NCI-H2107 (cell line): ENCODE measurements at regions not wholly inside any gene's neighbourhood (a gene's known extent, or its start where the extent isn't known, plus 50 kb on each side); places are given as distances from the start of the nearest gene placed in this dataset.

Experiments
- DNase-seq: peaks from one replicate; lab custom pipeline; 2025; lab: John Stamatoyannopoulos, UW

DNA sequence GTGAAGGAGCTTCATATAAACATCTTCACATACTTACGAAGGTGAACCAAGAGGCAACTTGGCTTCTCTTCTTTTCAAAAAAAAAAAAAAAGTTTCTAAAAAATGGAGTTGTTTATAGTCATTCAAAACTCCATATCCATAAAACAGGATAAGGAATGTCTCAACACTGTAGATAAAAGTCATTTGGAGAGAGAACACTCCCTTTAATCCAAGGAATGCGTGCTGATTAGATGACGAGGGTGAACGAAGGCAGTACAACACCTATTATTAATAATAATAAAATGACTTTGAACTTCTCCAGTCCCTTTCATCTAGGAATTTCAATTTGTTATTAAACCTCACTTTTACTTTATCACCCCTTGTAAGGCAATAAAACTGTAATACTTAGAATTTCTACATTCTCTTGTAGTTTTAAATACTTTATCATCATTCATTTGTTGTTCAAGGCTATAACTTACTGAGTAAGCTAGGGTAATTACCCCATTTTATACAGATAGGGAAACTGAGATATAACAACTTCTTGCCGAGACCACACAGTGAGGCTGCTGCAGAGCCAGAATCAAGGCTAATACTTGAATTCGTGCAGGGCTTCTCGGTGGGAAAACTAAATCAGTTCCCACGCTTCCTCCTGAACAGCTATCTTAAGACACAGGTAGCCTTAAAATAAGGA, 377.1 kb downstream of the EFNA5 start:
- DNase-seq, result no peak

DNA sequence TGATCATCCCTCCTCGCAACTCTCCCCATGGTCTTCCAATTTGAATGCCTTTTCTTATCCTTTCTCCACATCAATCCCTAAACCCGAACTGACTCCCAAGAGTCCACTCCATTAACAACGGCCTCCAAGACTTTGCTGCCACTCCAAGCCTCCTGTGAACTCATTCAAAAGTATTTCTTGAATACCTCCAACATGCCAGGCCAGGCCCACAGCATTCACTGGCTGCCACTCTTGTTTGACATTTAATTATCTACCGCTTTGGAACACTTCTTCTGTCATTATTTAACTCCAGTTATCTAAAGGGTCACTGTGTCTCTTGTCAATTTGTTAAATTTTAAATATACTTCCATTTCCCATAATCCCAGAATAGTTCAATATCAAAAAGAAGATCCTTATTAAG, 378.9 kb downstream of the EFNA5 start:
- no peak for DNase-seq

DNA sequence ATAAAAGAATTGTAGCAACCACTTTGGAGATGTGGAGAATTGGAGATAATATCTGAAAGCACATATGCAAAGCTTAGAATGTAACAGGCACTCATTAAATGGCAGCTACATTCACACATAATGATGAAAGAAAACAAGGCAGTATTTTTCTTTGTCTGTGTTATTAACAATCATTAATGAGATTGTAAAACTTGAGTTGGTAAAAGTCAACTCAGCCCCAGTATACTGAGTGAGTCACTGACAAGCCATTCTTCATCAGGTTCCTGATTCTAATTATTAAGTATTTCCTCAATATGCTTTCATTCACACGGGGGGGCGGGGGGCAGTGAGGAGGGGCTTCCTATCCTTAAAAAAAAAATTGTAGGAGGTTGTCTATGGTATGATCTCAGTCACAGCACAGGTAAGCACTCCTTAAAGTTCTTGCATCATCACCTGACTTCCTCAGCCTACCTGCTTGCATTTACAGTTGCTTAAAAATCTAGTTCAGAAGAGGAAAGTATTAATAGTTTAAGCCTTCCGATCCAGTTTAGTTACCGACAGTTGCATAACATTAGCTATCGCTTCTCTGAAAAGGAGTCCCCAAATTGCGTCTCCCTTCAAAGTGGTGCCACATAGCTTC, 379.8 kb downstream of the EFNA5 start:
- no peak for DNase-seq

DNA sequence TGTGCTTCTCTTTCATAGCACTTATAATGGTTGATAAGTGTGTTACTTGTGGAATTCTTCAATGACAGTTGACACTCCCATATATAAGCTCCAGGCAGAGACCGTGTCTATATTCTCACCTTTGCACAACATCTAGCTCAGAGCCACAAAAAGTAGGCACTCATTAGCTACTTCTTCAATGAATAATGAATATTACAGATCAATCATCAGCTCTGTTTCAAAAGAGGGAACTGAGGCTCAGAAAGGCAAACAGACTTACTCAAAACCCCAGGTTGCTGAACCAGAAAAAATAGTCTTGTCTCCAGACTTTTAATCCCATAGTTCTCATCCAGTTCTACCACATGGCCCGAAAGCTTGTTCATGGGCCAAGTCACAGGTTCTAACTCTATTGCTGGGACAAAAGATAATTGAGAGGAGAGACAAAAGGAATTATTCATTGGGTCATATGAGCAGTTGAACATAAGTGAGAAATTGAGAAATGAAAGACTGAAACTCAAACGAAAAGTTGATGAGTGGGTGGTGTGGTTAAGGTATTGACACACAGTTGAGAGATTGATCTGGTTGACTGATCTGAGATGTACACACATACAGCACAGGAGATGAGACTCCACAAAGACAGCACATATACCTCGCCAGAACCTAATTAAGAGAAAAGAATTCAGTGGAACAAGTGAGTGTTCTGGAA, 381.6 kb downstream of the EFNA5 start:
- DNase-seq, result no peak

DNA sequence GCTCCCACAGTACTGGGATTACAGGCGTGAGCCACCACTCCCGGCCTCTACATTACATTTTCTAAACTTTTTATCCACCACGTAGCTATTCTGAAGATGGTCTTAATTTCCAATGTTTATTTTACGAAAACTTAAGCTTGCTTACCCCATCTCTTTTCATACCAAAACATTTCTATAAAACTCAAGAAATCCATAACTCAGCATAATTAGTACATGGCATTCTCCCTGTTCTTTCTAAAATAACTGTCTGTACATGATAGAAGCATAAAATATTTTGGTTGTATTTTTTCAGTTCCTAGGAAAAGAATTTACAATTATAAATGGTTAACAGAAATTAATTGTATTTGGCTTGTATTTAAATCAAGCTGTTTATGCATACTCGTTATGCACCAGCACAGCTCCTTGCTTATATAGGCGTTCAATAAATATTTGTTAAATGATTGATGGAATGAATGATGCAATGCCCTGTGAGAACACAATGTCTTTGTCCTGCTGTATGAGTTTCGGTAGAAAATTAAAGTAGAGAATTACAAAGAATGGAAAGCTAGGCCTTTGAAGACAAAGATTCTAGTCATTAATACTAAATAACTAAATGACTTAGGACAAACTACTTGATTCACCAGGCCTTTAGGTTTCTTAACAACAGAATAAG, 384.2 kb downstream of the EFNA5 start:
- no peak for DNase-seq

DNA sequence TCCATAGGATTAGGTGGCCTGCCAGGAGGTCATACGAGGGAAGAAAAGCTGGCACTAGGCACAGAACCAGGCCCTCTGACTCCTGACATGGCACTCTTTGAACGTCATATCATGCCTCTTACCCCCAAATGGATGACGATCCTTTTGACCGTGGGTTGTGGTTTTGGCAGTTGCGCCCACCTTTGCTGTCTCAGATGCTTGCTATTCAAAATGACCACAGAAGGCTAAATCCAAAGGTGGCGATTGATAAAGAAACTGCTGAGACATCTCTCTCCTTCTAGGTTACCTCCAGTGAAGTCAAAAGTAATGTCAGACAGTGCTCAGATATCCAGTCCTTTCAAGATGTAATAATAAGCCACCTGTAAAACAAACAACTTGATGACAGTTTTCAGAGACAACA, 385.0 kb downstream of the EFNA5 start:
- no peak for DNase-seq

DNA sequence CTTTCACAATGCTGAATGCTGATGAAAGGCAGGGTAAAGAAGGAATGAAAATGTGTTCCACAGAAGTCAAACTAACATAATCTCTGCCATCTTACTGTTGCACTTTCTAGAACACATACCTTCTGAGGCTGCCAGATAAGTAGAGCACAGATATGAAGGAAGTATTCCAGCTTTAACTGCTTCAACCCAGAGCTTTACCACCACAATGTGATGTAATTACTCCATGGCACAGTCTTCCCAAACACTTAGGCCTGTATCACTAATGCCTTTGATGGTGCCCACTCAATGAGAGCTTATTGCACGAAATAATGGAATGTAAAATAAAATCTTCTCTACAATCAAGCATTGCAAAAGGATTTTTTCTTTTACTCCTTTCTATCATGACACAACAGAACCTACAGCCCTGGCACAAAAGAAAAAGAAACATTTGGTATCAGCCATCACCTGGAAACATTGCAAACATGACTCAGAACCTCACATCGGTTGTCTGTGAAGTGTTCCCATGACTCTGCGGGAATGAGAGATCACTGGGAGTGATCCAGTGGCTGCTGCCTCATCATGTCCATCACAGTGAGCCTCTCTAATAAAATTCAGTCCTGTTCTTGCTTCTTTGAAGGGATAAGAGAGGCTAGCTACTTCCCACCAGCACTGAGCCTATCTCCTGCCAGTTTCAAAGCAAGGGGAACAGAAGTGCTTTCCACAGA, 385.8 kb downstream of the EFNA5 start:
- no peak for DNase-seq

DNA sequence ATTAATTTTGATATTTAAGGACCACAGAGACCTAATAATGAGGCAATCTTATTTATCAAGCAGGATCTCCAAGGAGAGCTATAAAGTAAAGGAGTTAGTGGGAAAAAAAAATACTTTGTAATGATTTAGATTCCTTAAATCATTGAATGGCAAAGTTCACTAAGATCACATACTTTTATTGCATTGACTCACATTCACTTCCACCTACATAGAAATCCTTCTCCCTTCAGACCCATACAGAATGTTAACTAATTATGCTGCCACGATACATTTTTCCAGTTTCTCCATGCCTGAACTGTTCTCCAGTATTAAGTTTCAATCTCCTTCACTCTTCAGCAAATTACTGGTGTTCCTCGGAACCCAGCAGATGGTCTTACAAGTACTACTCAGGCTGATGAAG, 388.7 kb downstream of the EFNA5 start:
- DNase-seq, result no peak

DNA sequence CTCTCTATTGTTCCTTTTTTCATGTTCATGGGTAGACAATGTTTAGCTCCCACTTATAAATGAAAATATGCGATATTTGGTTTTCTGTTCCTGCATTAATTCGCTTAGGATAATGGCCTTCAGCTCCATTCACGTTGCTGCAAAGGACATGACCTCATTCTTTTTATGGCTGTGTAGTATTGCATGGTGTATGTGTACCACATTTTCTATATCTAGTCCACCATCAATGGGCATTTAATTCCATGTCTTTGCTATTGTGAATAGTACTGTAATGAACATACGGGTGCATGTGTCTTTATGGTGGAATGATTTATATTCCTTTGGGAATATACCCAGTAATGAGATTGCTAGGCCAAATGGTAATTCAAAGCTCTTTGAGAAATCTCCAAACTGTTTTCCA, 392.0 kb downstream of the EFNA5 start:
- no peak for DNase-seq

DNA sequence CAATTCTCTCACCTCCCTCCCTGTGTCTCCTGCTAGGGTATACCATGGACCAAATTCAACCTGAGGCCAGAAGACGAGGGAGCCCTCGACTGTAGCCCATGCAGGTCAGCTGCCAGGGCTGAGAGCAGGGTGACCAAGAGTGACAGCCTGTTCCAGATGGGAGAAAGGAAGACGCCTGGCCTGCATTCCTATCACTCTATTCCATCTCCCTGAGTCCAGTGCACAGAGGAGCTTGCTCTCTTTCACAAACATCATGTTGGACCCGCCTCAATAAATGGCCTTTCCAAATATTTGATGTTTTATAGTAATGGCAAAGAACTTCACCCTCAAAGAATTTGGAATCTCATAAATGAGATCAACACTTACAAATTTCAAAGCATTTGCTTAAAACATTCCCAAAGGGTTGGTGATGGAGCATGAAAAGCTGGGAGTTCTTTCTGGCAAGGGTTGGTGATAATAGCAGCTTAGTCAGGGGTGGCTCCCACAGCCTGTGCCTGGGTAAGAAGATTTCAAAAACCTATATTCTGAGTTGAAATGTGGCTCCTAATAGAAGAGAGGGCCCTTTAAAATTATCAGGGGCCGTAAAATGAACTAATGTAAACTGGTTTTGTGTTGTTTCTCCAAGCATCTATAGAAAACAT, 393.1 kb downstream of the EFNA5 start:
- DNase-seq, result no peak

DNA sequence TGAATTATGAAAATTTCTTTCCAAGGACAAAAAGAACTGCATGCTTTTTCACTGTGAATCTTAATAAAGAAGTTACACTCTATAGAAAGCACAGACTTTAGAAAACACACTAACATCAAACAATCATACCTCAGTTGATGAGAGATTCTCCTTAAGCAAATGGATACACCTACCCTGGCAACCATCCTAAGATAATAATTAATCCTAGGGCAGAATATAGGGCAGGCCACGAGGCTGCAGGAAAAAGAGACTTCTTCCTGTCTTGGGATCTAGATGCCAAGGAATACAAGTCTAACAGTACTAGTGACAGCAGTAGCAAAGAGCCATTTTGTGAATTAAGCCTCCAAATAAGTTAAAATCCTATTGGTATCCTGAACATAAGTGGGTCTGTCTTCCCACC, 395.4 kb downstream of the EFNA5 start:
- no peak for DNase-seq

DNA sequence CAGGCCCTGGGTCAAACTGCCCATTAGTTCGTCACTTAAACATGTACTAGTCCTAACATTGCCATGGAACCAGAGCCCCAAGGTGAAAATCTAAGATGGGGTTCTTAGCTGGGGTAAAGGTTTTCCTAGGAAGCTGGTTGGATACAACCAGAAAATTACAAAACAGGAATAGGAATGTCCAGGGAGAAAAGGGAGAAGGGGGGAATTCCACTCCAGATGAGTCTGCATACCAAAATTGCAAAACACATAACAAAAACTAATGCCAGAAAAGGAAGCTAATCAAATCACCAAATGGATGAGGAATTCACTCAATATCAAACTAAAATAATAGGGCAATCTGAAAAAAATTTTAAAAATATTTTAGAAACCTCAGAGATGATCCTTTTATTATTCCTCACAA, 396.2 kb downstream of the EFNA5 start:
- DNase-seq, result no peak

DNA sequence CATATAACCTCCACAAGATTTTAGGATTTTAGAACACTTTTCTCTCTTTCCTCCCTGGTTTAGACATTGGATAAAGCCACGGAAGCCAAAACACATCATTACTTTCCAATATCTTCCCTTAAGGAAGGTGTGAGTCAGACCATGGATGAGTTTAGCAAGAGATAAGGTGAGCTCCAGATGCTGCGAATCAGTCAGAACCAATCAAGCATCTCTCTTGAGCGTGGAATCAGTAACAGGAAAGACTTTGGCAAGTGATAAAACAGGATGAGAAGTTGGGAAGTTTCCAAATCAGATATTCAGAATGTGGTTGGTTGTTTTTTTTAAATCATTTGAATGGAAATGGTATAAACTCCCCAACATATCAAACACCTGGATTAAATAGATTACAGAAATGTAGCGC, 397.8 kb downstream of the EFNA5 start:
- DNase-seq, result no peak

DNA sequence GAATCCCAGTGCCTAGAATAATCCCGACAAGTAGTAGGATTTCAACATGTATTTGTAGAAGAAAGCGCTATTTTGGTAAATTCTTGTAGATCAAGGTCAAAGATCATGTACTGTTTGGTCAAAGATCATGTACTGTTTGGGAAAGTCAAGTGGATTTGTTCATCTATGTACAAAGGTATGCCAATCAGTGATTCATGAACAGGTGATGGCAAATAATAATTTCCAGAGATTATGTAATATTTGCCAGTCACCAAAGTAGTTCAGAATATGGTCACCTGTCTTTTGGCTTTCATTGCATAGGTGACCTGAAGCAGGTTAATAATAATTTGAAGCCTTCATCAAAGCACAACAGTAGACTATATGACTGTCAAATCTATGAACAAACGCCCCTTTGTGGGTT, 398.2 kb downstream of the EFNA5 start:
- no peak for DNase-seq

DNA sequence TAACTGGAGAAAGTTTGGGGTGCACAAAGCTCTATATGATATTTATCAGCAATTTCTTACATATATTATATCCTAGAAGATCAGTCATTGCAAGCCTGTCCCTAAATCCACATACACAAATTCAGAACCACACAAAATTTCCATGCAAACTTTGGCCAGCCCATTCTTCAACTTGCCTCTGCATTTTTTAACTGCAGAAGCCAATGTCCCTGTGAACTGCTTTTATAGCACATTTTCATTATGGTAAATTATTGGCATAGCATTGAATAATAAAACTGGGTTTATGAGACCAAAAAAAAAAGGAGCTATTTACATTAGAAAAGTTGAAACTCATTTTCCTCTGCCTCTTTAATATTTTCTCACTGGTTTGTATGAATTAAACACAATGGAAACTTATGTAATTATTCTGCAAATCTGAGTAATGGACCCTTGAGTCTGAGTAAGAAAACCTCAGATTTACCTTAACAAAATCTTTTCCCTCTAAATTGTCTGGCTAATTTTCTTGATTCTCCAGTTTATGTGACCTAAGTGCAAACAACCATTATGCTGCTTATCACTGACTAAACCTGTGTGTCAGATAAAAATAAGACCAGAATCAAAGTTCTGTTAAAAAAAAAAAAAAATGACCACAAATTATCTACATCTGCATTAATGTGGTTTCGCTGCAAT, 398.9 kb downstream of the EFNA5 start:
- no peak for DNase-seq

DNA sequence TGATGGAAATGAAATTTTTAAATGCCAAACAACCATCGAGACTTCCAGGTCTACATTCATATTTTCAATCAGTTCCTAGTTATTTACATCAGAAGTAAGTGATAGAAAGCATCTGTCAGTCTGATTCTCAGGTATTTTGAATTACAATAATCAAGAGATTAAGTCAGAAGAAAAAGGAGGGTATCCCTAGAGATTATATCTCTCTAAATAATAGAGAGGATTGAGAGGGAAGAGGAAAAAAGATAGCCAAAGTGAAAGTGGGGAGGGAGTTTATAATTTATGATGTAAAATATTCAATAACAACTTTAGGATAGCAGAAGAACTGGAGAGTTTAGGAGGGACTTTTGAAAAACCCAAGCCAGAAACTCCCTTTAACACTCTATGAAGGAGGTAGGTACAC, 400.2 kb downstream of the EFNA5 start:
- no peak for DNase-seq

DNA sequence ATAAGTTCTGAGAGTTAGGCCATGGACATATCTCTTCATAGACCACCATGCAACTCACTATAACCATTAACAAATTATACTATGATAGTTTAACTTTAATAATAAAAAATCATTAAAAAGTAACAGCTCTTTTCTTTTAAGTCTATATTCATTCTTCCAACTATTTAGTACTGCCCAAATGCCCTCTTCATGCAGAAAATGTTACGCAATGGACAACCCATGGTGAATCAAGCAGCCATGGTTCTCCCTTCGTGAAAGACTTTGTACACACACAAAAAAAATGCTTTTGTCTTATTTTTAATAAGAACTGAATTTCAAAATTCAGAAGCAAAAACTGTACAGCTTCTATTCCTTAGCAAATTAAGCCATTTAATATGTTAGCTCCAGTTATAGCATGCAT, 401.1 kb downstream of the EFNA5 start:
- DNase-seq, result no peak

DNA sequence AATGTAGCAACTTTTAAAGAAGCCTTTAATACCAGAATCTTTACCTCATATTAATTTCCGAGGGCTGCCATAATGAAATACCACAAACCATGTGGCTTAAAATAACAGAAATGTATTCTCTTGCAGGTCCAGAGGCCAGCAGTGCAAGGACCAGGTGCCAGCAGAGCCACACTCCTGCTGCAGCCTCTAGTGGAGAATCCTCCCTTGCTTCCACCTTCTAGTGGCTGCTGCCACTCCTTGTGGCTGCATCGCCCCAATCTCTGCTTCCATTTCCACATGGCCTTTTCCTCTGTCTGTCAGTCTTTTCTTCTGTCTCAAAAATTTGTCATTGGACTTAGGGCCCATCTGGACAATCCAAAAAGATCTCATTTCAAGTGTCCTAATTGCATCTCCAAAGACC, 401.5 kb downstream of the EFNA5 start:
- DNase-seq, result no peak

DNA sequence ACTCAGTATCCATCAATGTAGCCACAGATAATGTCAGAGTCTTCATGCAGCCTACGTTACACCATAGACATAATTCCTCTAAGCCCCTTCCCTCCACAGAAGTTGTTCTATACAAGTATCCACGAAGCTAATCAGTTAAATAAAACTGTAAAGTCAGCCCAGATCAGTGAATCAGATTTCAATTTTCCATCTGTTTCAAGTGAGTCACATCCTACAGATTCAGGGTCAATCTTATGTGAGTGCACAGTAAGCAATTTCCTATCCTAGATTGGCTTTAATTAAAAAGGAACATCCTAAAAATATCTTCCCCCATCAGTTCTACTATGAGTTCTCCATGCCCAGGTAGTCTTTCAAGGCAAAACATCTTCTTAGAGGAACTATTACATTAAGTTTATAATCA, 402.5 kb downstream of the EFNA5 start:
- DNase-seq, result no peak

DNA sequence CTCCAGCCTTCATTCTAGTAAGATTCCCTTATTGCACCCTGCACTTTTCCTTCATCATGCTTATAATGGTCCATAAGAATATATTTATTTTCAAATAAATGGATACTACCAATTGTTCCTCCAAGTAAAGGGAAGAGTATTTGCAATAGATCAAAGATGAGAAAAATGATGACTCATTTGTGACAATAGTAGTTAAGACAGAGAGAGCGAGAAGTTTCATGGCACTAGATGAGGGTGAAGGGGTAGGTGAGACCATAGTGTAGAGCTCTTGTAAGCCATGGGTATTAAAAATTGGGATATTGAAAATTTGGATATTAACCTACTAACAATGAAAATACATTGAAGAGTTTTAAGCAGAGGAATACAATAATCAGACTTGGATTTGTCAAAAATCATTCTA, 404.6 kb downstream of the EFNA5 start:
- no peak for DNase-seq

DNA sequence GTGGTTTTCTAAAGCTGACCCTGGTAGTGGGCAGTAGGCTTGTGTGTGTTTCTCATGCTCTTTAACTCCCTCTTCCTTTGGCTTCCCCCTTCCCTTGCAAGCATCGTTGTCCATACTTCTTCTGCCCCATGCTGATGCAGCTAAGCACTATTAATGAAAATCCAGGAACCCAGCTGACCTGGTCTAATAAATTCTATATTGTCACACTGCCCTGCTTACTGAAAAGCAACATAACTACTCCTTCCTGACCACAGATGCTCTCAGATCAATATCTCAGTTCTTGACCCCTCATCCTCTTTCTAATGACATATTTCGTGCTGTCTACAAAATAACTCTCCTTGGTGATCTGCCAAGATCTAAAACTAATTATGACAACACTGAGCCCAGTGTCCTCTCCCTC, 405.5 kb downstream of the EFNA5 start:
- no peak for DNase-seq
